Activated naive CD8-positive, alpha-beta T cell treated with anti-CD3 and anti-CD28 coated beads, Interleukin-2, amount 50 U/mL, for 24 hours (primary cell): ENCODE measurements at regions not wholly inside any gene's neighbourhood (a gene's known extent, or its start where the extent isn't known, plus 50 kb on each side); places are given as distances from the start of the nearest gene placed in this dataset.

Source experiments
- ATAC-seq: fragments of 150-1000 bp; cut with Tn5 transposase; one replicate; pipeline ENCODE4 v1.10.0; 2021
- DNase-seq: peaks from one replicate; pipeline ENCODE4 v3.0.0; 2021
- H3K27ac Mint-ChIP-seq: one replicate; pipeline ENCODE4 v1.8.0; 2021; ENCODE audit warnings: mild to moderate bottlenecking, mixed read lengths
- H3K27me3 Mint-ChIP-seq: one replicate; pipeline ENCODE4 v1.8.0; 2021; ENCODE audit warnings: mixed read lengths
- H3K36me3 Mint-ChIP-seq: one replicate; pipeline ENCODE4 v1.8.0; 2021; ENCODE audit warnings: low read depth, mixed read lengths
- H3K4me1 Mint-ChIP-seq: one replicate; pipeline ENCODE4 v1.8.0; 2021; ENCODE audit warnings: mixed read lengths
- H3K4me3 Mint-ChIP-seq: one replicate; pipeline ENCODE4 v1.8.0; 2021; ENCODE audit warnings: mild to moderate bottlenecking, moderate library complexity, mixed read lengths
- H3K9me3 Mint-ChIP-seq: one replicate; pipeline ENCODE4 v1.8.0; 2021; ENCODE audit warnings: mixed read lengths

- H3K27ac Mint-ChIP-seq = no peak overlapping the region
- DNase-seq (no peak), ATAC-seq (no peak)
- H3K36me3 Mint-ChIP-seq = no peaks in the 10 kb centered on the region
- no peaks in the 10 kb centered on the region for H3K9me3 Mint-ChIP-seq
- H3K27me3 Mint-ChIP-seq = no peaks in the 10 kb centered on the region
- H3K4me1 Mint-ChIP-seq = peaks cover 3% of the 10 kb centered on the region
- no peak overlapping the region for H3K4me3 Mint-ChIP-seq
Observed at GRCh38 chr21:24055696-24056095, 1551.6 kb downstream of the MRPL39 start.

GRCh38 chr21:24050231-24050630 is 1557.0 kb downstream of the MRPL39 start:
- peaks cover 18% of the 10 kb centered on the region for H3K4me1 Mint-ChIP-seq

GRCh38 chr21:24046829-24047443 is 1560.3 kb downstream of the MRPL39 start:
- Mint-ChIP-seq H3K9me3 (no peaks in the 10 kb centered on the region), H3K4me1 (peaks cover 18% of the 10 kb centered on the region), H3K4me3 (peak overlapping the region; percentile 18), H3K27me3 (no peaks in the 10 kb centered on the region), H3K27ac (no peak overlapping the region), H3K36me3 (no peaks in the 10 kb centered on the region)
- no peak for DNase-seq
- no peak for ATAC-seq

More at GRCh38 chr21:24050231-24050630, 1557.0 kb downstream of the MRPL39 start:
- ATAC-seq = no peak
- Mint-ChIP-seq H3K4me3 (no peak overlapping the region), H3K27ac (no peak overlapping the region), H3K27me3 (no peaks in the 10 kb centered on the region), H3K36me3 (no peaks in the 10 kb centered on the region), H3K9me3 (no peaks in the 10 kb centered on the region)
- no peak for DNase-seq

- peak; percentile 26 for DNase-seq
- H3K4me3 Mint-ChIP-seq = no peak overlapping the region
- peaks cover 15% of the 10 kb centered on the region for H3K4me1 Mint-ChIP-seq
Observed at GRCh38 chr21:24045775-24046215, 1561.5 kb downstream of the MRPL39 start.

GRCh38 chr21:24045373-24045772 is 1561.9 kb downstream of the MRPL39 start:
- Mint-ChIP-seq H3K27ac (no peak overlapping the region), H3K36me3 (no peaks in the 10 kb centered on the region), H3K4me3 (no peak overlapping the region), H3K4me1 (peaks cover 15% of the 10 kb centered on the region), H3K9me3 (peaks cover 1% of the 10 kb centered on the region), H3K27me3 (no peaks in the 10 kb centered on the region)
- DNase-seq = no peak
- no peak for ATAC-seq

More at GRCh38 chr21:24045775-24046215, 1561.5 kb downstream of the MRPL39 start:
- no peaks in the 10 kb centered on the region for H3K36me3 Mint-ChIP-seq
- peak; percentile 54 for ATAC-seq
- H3K9me3 Mint-ChIP-seq = no peaks in the 10 kb centered on the region
- H3K27ac Mint-ChIP-seq = no peak overlapping the region
- H3K27me3 Mint-ChIP-seq = no peaks in the 10 kb centered on the region

GRCh38 chr21:24042687-24043086 is 1564.6 kb downstream of the MRPL39 start:
- H3K36me3 Mint-ChIP-seq = no peaks in the 10 kb centered on the region
- no peak for DNase-seq
- ATAC-seq = no peak
- H3K9me3 Mint-ChIP-seq = peaks cover 3% of the 10 kb centered on the region
- H3K27me3 Mint-ChIP-seq = no peaks in the 10 kb centered on the region
- H3K4me3 Mint-ChIP-seq = no peak overlapping the region
- H3K27ac Mint-ChIP-seq = no peak overlapping the region
- H3K4me1 Mint-ChIP-seq = peaks cover 12% of the 10 kb centered on the region

- peaks cover 6% of the 10 kb centered on the region for H3K36me3 Mint-ChIP-seq
- peaks cover 25% of the 10 kb centered on the region for H3K9me3 Mint-ChIP-seq
- H3K27ac Mint-ChIP-seq = peak overlapping the region; percentile 78
- no peak for DNase-seq
- peak; percentile 54 for ATAC-seq
- peaks cover 1% of the 10 kb centered on the region for H3K27me3 Mint-ChIP-seq
- peaks cover 9% of the 10 kb centered on the region for H3K4me1 Mint-ChIP-seq
- peak overlapping the region; percentile 14 for H3K4me3 Mint-ChIP-seq
Observed at GRCh38 chr21:24032709-24033232, 1574.5 kb downstream of the MRPL39 start.

GRCh38 chr21:24027396-24027795 is 1579.9 kb downstream of the MRPL39 start:
- DNase-seq = no peak
- Mint-ChIP-seq H3K27me3 (no peaks in the 10 kb centered on the region), H3K27ac (no peak overlapping the region), H3K9me3 (no peaks in the 10 kb centered on the region), H3K36me3 (no peaks in the 10 kb centered on the region), H3K4me1 (no peaks in the 10 kb centered on the region), H3K4me3 (no peak overlapping the region)
- ATAC-seq = no peak

GRCh38 chr21:24025101-24025500 is 1582.2 kb downstream of the MRPL39 start:
- Mint-ChIP-seq H3K36me3 (no peaks in the 10 kb centered on the region), H3K27ac (no peak overlapping the region), H3K4me1 (no peaks in the 10 kb centered on the region), H3K27me3 (no peaks in the 10 kb centered on the region), H3K9me3 (peaks cover 7% of the 10 kb centered on the region), H3K4me3 (no peak overlapping the region)
- no peak for DNase-seq
- no peak for ATAC-seq

GRCh38 chr21:24023936-24024335 is 1583.3 kb downstream of the MRPL39 start:
- no peaks in the 10 kb centered on the region for H3K36me3 Mint-ChIP-seq
- ATAC-seq (no peak), DNase-seq (no peak)
- no peak overlapping the region for H3K27ac Mint-ChIP-seq
- no peaks in the 10 kb centered on the region for H3K4me1 Mint-ChIP-seq
- H3K9me3 Mint-ChIP-seq = peaks cover 18% of the 10 kb centered on the region
- no peak overlapping the region for H3K4me3 Mint-ChIP-seq
- no peaks in the 10 kb centered on the region for H3K27me3 Mint-ChIP-seq

GRCh38 chr21:24023402-24023801 is 1583.9 kb downstream of the MRPL39 start:
- H3K27ac Mint-ChIP-seq = no peak overlapping the region
- no peak for DNase-seq
- ATAC-seq = no peak
- no peaks in the 10 kb centered on the region for H3K36me3 Mint-ChIP-seq
- H3K9me3 Mint-ChIP-seq = peaks cover 18% of the 10 kb centered on the region
- H3K4me3 Mint-ChIP-seq = no peak overlapping the region
- H3K27me3 Mint-ChIP-seq = no peaks in the 10 kb centered on the region
- H3K4me1 Mint-ChIP-seq = no peaks in the 10 kb centered on the region

- Mint-ChIP-seq H3K27ac (no peak overlapping the region), H3K27me3 (no peaks in the 10 kb centered on the region), H3K9me3 (peaks cover 4% of the 10 kb centered on the region), H3K4me1 (no peaks in the 10 kb centered on the region), H3K4me3 (no peak overlapping the region), H3K36me3 (no peaks in the 10 kb centered on the region)
- no peak for ATAC-seq
- DNase-seq = no peak
Observed at GRCh38 chr21:24014381-24014780, 1592.9 kb downstream of the MRPL39 start.

- H3K4me1 Mint-ChIP-seq = no peaks in the 10 kb centered on the region
- no peak for ATAC-seq
- H3K4me3 Mint-ChIP-seq = no peak overlapping the region
Observed at GRCh38 chr21:24011087-24011486, 1596.2 kb downstream of the MRPL39 start.

GRCh38 chr21:24007592-24007991 is 1599.7 kb downstream of the MRPL39 start:
- H3K27ac Mint-ChIP-seq = no peak overlapping the region
- H3K27me3 Mint-ChIP-seq = no peaks in the 10 kb centered on the region
- H3K9me3 Mint-ChIP-seq = peaks cover 8% of the 10 kb centered on the region
- no peaks in the 10 kb centered on the region for H3K4me1 Mint-ChIP-seq
- H3K36me3 Mint-ChIP-seq = peaks cover 2% of the 10 kb centered on the region
- no peak for ATAC-seq
- no peak for DNase-seq
- no peak overlapping the region for H3K4me3 Mint-ChIP-seq

More at GRCh38 chr21:24011087-24011486, 1596.2 kb downstream of the MRPL39 start:
- DNase-seq = no peak
- H3K36me3 Mint-ChIP-seq = no peaks in the 10 kb centered on the region
- H3K27me3 Mint-ChIP-seq = no peaks in the 10 kb centered on the region
- no peak overlapping the region for H3K27ac Mint-ChIP-seq
- H3K9me3 Mint-ChIP-seq = no peaks in the 10 kb centered on the region

GRCh38 chr21:23986987-23987386 is 1620.3 kb downstream of the MRPL39 start:
- Mint-ChIP-seq H3K27me3 (no peaks in the 10 kb centered on the region), H3K4me3 (no peak overlapping the region), H3K36me3 (peaks cover 5% of the 10 kb centered on the region), H3K4me1 (peaks cover 2% of the 10 kb centered on the region), H3K9me3 (peaks cover 23% of the 10 kb centered on the region), H3K27ac (no peak overlapping the region)
- ATAC-seq (no peak), DNase-seq (no peak)
